Hematopoietic multipotent progenitor cell treated with erythropoietin and hydrocortisone succinate and interleukin-3 and kit ligand, for 6 days (in vitro differentiated cells): ENCODE measurements at regions not wholly inside any gene's neighbourhood (a gene's known extent, or its start where the extent isn't known, plus 50 kb on each side); places are given as distances from the start of the nearest gene placed in this dataset.

Source experiments
- DNase-seq: peaks from one replicate; pipeline ENCODE4 v3.0.0-alpha.2; 2015

DNA sequence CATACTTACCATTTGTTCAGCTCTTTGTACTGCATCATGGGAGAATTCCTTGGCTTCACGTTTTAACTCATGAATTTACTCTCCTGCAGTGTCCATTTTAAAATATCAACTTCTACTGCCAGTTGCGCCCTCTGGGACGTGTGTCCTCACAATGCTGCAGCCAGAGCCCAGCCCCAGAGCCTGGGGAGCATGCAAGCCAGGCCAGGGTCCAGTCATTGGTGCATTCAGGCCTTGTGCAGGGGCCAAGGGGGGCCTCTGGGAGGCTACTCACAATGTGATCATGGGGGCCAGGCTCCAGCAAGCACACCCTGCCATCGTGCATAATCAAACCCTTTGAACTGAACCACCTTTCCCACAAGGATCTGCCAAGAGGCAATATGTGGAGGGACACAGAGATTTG is 105.6 kb upstream of the CCDC112 start:
- no peak for DNase-seq

DNA sequence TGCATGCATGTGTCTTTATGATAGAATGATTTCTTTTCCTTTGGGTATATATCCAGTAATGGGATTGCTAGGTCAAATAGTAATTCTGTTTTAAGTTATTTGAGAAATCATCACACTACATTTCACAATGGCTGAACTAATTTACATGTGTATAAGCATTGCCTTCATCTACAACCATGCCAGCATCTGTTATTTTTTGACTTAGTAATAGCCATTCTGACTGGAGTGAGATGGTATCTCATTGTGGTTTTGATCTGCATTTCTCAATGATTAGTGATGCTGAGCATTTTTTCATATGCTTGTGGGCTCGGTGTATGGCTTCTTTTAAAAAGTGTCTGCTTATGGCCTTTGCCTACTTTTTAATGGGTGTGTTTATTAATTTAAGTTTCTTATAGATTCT is 102.3 kb upstream of the CCDC112 start:
- no peak for DNase-seq

DNA sequence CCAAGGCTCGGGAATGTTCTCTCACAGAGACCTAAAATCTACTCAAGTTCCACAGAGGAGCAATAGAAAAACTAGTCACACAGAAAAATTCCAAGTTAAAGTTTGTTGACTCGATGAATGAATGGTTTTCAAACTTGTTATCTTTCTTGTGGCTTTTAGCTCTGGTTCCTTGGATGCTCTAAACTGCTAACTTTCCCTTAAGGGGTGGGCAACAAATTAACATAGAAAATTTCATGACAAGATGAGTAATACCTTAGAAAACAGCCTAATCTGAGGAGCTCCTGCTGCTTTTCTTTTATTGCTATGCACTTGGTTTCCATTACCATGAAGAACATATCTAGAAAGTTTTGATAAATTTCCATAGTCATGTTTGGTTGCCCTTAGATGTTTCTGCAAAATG is 100.2 kb upstream of the CCDC112 start:
- no peak for DNase-seq

DNA sequence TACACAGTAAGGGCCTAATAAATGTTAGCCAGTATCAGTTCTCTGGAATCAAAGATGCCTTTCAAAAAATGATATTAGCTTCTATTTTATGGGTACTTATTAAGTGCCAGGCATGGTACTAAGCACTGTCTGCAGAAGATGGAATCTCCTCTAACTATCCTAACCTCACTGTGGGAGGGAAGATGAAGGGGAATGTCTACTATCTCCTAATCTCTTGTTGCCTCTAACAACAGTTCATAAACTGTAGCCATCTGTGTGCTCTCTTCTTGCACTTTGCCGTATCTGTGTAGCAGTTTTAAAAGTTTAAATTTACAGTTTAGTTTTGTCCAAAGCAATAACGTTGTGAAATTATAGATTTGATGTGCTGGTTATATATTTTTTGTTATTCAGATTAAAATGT is 99.6 kb upstream of the CCDC112 start:
- DNase-seq, result no peak

DNA sequence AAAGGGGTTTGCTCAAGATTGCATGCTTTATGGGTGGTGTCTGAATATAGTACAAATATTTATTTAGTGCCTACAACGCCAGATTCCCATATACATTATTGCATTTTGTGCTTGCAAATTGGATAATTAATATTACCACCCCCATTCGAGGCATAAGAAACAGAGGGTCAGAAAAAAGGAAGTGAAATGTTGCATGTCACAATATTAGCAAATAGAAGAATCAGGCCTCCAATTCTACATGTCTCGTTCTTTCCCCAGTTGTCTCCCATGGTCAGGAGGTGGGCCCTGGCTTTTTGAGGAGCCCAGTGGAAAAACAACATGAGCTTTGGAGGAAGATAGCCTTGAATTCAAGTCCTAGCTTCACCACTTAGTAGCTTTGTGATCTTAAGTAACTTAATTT is 98.1 kb upstream of the CCDC112 start:
- no peak for DNase-seq

DNA sequence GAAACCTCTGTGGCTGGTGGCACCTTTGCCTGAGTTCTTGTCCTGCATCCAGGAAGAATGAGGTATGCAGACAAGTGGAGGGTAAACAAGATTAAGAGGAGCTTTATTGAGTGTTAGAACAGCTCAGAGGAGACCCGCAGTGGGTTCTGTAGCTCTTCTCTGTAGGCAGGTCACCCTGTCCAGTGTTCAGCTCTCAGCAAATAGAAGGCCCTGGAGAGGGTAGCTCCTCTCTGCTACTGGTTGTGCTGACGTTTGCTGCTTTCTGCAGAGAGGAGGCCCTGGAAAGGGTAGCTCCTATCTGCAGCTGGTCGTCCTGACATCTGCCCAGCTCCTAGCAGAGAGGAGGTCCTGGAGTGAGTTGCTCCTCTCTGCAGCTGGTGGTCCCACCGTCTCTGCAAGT is 96.8 kb upstream of the CCDC112 start:
- DNase-seq, result no peak

DNA sequence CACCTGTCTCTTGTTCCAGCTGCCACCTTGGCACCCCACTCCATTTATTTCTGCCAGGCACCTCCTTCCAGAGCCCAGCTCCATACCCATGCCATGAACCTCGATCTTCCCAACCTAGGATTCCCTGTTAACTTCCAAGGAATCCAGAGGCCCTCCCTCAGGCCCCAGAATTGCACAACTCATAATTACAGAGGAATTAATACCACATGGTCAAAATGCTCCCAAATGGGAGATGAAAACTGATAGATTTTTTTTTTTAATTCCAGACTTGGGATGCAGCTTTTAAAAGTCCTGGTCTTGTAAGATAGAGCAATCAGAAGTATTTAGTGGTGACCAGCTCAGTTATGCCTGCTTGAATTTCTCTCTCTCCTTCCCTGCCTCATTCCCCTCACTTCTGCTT is 96.2 kb upstream of the CCDC112 start:
- DNase-seq, result no peak

DNA sequence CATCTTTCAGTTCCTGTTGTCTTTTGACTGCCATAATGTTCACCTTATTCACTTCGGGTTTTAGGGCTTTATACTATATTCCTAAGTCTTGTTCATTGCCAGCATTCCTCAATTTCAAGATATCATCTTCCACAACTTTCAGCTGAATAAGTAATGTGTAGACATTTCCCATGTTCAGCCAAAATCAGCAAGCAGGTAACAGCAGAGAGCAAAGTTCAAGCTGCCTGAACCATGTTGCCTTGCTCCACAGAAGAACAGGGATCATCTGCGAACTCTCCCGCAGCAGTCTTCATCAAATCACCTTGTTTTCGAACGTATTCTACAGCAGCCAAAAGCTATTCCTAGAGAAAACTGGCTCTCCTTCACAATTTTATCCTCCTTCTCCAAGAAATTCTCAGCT is 95.3 kb upstream of the CCDC112 start:
- DNase-seq, result no peak

DNA sequence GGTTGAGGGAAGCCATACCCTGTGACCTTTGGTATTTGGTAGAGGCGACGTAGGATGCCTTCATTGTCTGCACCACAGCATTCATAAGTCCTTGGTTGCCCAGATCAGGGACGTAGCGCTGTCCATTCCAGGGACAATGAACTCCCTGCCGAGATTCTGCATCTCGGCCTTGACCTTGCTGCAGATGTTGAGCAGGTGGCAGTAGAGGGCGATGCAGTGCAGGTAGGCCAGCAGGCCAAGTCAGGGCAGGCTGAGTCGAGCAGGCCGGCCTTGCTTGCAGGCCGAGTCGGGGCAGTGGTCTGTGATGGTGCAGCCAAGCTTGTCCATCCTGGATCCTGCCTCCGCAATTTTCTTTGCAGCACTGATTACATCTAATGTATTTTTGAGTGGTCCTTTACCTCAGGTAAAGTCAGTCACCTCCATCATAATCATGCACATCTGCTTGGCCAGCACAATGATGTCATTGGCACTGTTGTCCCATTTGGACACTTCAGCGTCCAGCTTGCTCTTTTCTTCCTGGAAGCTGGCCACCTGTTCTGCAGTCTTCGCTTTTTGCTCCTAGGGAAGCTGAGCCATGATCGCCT is 93.4 kb upstream of the CCDC112 start:
- DNase-seq, result no peak

DNA sequence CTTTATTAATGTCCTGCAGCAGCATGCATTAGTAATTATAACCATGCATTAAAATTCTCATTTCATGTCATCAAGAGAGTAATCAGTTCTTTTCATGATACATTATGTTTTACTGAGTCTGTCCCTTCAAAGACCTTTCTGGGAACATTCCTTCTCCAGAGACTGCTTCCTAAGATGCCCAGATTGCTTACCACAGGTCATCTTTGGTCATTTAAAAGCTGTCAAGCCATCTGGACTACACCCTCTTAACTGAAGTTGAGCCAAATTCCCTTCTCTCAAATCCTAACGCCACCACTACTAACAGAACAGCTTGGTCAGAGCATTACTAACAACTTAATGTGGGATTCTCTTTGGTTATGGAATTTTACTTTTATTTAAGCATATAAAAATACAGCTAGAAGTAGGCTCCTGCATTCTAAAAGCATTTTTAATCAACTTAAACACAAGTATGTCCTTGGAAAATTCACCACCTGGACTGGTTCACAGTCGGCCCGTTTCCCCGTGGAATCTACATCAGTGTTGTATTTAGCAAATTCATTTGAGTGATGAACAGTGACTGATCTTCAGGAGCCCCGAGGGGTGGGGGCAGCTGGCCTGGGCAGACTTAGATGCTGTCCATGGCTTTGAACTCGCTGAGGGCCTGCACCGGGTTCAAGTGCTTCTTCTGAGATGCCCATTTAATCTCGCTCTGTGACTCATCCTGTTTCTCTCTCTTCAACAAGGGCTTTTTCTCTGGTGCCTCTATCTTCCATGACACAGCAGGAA is 92.8 kb upstream of the CCDC112 start:
- no peak for DNase-seq

DNA sequence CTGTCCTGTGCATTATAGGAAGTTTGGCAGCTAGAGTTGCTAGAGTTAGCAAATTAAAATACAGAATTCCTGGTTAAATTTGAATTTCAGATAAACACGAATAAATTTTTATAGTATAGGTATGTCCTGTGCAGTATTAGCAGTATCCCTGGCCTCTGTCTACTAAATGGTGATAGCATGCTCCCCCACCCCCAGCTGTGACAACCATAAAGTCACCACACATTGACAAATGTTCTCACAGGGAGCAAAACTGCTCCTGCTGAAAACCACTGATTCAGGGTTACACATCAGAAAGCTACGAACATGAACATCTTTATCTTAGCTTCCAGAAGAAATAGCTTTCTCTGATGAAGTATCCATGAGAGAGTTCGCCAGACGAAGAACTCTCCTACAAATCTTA is 91.8 kb upstream of the CCDC112 start:
- no peak for DNase-seq

DNA sequence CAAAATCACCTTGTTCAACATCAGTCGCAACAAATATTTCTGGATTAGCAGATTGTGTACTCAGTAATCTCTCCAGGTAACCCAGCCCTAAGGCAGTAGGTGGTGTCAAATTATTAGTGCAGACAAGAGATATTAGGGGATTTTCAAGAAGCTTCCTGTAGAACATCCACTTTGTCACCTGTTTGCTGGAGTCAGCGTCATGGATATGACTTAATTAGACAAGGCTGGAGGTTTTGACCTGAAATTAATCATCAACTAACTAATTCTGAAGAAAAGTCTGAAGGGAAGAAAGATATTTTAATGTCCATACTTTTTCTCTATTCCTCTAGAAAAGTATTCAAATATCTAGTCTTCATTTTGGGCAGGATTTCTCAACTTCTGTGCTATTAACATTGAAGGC is 91.4 kb upstream of the CCDC112 start:
- no peak for DNase-seq

DNA sequence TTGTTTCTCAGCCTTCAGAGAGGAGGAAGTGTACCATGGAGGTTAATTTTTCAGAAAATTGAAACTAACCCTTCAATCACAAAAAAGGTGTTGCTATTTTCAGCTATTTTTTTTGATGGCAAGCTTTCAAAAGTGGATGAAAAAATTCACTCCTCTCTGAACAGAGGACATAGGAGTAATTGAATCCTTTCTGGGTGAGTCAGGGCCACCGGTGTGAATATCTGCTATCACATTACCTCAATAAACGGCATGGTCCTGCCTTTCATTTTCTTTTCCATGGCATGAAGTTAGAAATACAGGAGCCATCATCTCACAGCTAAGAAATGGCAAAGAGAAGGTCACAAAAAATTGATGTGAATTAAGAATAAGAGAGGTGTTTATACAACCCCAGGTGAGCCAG is 90.2 kb upstream of the CCDC112 start:
- no peak for DNase-seq

DNA sequence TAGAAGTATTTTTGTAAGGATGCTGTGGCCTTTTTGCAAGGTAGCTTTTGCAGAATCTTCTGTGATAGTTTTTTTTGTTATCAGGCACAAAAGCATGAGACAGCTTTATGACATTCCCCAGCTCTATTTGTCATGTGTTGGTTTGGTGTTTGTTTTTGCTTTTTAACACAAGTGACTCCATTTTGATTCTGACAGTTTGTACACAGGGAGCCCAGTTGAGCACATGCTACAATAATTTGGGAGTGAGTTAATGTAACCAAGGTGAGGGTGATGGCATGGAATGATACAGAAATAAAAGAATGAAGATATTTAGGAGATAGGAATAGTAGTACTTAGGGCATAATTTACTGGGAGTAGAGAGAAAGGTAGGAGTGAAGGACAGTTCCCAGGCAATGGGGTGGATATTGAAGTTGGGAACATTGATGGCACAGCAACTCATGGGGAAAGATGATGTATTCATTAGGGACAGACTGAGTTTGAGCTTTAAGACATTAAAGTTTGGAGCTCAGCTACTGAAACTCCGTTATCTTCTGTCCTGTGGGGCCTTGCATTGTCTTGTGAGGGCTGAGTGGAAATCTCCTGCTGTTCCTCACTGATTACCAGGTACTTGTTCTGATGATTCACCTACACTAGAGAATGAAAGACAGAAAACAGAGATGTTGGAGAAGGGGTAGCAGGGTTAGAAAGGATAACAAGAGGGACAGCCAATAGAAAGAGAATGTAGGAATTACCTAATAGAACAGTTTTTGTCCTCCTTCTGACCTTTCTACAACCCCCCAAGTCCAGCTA is 88.3 kb upstream of the CCDC112 start:
- no peak for DNase-seq

DNA sequence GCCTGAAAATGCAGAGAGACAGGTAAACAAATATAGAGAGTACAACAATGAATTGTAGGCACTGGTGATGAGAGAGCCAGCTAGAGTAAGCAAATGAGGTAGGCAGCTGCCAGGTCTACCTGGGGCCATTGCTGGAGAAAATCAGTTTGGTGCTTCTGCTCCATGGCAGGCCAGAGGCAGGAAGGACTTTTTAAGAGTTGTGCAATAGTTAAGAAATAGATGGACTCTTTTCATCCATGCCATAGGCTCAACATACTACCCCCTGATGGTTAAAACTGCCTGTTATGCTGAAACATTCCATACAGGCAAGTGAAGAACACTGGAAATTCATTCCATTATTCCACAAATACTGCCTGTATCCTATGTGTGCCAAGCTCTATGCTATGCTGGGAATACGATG is 86.5 kb upstream of the CCDC112 start:
- DNase-seq, result no peak

DNA sequence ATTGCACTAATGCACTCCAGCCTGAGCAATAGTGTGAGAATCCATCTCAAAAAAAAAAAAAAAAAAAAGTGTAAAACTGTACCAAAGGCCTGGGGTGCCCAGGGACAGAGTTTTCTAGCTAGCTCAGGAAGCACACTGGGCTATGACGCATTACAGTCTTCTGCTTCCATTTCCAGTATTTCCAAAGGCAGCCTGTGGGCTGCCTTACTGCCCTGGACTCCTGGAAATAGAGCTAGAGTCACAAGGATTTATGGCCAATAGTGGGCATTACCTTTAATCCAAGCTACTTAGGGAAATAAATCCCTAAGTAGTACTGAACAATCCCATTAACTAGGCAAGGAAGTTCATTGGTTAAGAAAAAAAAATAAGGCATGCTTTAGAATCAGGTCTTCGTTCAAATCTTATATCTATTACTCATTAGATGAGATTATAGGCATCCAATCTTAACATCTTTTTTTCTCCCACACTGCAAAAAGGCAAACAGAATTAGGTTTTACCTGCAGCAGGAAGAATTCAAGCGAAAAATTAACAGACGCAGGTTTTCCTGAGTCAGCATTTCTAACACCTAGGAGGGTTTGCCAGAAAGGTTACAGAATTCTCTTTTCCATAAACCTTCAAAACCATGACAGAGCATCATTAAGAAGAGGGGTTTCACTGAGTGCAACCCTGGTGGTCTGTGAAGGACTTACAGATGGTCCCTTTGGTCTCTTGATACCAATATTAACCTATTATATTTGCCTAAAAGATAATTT is 85.6 kb upstream of the CCDC112 start:
- no peak for DNase-seq

DNA sequence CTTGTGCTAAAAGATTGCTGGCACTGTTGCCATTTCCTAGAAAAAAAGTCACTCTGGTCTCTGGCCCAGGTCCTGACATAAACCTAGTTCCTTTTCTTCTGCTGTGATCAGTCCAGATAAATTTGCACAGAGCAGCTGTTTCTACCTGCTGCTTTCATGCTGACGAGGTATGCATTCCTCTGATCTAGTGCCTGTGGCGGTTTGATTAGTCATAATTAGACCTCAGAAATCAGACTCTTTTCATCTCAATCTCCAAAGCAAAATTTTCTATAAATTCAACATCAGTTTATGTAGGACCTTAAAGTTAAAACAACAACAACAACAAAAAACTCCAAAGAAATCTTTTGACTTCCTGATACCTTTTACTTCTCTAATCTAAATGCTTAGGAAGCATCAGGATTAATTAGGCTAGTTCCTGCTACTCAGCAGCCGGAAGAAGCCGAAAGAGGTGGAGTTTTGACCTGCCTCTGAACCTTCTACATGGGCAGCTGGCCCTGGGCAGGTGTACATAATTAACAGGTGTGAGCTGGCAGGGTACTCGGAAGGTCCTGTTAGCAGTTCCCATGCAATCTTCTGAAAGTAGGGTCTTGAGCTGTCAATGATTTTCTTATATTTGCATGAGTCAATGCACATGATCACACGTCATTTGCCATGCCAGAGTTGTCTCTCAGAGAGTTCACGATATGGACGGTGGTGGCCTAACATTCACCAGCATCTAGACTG is 83.3 kb upstream of the CCDC112 start:
- no peak for DNase-seq

DNA sequence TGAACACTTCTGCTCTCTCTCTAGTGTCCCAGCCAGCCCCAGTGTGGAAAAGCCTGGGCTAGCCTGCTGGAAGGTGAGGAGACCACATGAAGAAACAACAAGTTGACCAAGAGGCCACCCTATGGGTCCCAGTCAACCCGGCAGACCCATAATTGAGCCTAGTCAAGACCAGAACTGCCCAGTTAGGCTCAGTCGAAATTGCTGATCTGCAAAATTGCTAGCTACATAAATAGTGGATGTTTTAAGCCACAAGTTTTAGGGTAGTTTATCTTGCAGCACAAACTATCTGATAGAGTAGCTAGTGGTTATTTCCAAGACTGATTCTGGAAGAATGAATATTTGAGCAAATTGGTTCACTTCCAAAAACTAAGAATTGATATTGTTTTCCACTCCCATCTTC is 82.3 kb upstream of the CCDC112 start:
- no peak for DNase-seq

DNA sequence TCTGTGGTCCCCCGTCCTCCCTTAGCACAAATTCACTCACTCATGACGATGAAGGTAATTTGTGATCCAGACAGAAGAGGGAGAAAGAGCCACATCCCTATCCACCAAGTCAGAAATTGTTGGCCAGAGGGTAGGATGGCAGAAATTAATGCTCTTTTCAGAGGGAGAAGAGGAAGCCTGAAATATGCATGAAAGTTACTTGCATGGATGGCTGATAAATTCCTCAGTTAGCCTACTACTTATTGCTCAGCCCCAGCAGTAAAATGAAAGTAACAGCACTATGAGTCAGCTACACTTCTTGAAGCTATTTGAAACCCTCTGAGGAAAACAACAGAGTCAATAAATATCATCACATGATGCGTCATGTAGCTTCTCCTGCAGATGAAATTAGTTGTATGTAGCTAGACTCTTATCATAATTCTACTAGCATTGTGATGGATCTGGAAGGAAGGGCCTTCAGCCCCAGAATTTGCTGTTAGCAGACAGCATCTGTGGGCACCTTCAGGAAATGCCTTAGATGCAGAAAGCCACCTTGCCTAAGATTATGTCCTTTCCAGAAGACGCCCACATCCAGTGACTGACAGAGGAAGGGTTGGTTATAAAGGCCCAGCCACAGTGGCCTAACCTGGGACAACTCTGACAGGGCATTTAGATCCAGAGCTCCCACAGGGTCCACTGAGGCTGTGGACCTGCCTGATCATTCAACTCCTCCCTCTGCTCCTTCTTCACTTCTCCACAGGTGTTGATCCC is 81.2 kb upstream of the CCDC112 start:
- no peak for DNase-seq

DNA sequence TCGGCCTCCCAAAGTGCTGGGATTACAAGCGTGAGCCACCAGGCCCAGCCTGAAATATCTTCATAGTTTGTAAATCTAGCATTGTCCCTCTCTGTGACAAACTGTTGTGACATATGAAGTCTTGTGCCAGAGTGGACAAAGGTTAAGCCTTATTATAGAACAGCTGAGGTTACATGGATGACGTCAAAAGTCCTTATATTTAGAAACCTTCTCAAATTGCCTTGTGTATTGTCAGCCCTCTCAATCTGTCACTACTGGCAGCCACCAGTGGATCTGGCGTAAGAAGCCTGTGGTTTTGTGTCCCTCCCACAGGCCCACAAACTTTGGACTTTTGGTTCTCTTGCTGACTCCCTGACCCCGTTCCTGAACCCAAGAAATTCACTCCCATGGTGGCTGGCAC is 79.4 kb upstream of the CCDC112 start:
- DNase-seq, result no peak

DNA sequence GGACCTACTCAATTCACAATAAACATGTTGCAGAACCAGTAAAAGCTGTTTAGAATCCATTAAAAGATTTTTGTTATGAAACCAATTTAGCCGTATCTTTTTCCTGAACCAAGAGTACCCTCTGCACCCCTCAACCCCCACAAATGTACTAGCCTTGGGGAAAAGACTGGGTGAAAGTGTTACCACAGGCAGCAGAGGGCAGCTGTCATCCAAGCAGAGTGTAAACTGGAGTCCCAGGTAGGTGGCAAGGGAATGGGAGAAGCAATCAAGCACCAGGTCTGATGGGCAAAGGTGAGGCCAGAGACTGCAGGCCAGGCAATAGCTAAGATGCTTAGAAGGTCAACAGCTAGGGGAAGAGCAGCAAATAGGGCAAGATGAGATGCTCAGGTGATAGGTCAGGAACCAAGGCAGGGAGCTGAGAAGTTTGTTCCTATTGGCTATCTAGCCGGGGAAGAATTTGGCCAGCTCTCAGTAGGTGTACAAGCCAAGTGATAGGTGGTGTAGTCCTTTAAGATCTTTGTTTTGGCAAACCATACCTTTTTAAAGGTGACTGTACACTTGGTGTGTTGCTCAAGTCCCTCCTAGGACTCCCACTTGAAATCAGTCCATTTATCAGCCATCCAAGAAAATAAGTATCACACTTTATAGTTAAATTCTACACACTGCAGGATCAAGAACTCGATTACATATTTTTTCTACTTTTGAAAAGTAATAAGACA is 77.8 kb upstream of the CCDC112 start:
- DNase-seq, result no peak
